Testis (tissue), 2 donors: ENCODE measurements at regions not wholly inside any gene's neighbourhood (a gene's known extent, or its start where the extent isn't known, plus 50 kb on each side); places are given as distances from the start of the nearest gene placed in this dataset.

Experiments
- DNase-seq: peaks from one replicate; pipeline ENCODE4 v3.0.0-alpha.2; 2019
- H3K27ac ChIP-seq, 2 donors: fragments of 200-600 bp; sonication (generic); one replicate each; pipeline ENCODE4 v1.5.1; 2019
- H3K27me3 ChIP-seq: fragments of 200-600 bp; sonication (generic); one replicate; pipeline ENCODE4 v1.5.1; 2019
- H3K36me3 ChIP-seq: fragments of 200-600 bp; sonication (generic); one replicate; pipeline ENCODE4 v1.5.1; 2017; ENCODE audit warnings: low read depth; ENCODE audit errors: missing control alignments
- H3K4me1 ChIP-seq: fragments of 200-600 bp; sonication (generic); one replicate; pipeline ENCODE4 v1.5.1; 2019
- H3K4me3 ChIP-seq, 2 donors: fragments of 200-600 bp; sonication (generic); one replicate each; pipeline ENCODE4 v1.5.1; 2017 to 2019
- H3K9me3 ChIP-seq: fragments of 200-600 bp; sonication (generic); one replicate; pipeline ENCODE4 v1.5.1; 2017
- CTCF ChIP-seq, 3 experiments: fragments of 450-650 bp in 2 of 3; fragments of 200-600 bp in 1 of 3; sonication (generic) in 1 of 3; IDR thresholded peaks; one replicate each; pipeline ENCODE4 v1.5.1; 2016 to 2019; ENCODE audit warnings: antibody characterized with exemption in 3 of 3, mild to moderate bottlenecking in 2 of 3, moderate library complexity in 1 of 3
- POLR2A ChIP-seq: fragments of 450-650 bp; IDR thresholded peaks from one replicate; pipeline ENCODE4 v1.6.1; 2017; ENCODE audit warnings: antibody characterized with exemption, mild to moderate bottlenecking, moderate library complexity
- WGBS, 2 donors: methylation state at CpG; one replicate each; pipeline ENCODE4 v1.1.5; 2018; 5-methylcytosine and 5-hydroxymethylcytosine counted together
- intact Hi-C: fragments of 100-400 bp; cut with DNase I; formaldehyde crosslinking; loops from one replicate; pipeline ENCODE4 v1.15.1; 2023; ENCODE audit warnings: low total_unique reads

GRCh38 chr20:39913274-39913673 is 775.8 kb downstream of the MAFB start:
- TF ChIP-seq CTCF (IDR thresholded peaks at IDR 0.05), result no peak
- no peak for TF ChIP-seq POLR2A
- DNase-seq, result no peak
- Histone ChIP-seq H3K4me3 (no peak overlapping the region), H3K9me3 (no peaks in the 10 kb centered on the region), H3K36me3 (no peaks in the 10 kb centered on the region), H3K4me1 (no peaks in the 10 kb centered on the region), H3K27me3 (no peaks in the 10 kb centered on the region), H3K27ac (no peak overlapping the region)
- 55 to 92% methylated on average over 3 of the region's 3 CpGs for WGBS, 2 donors
- intact Hi-C loops, result no loop called here

GRCh38 chr20:39911497-39911896 is 777.5 kb downstream of the MAFB start:
- WGBS, 2 donors, result 45 to 50% methylated on average over 1 of the region's 1 CpG
- H3K9me3 ChIP-seq, result no peaks in the 10 kb centered on the region

GRCh38 chr20:39910536-39910935 is 778.5 kb downstream of the MAFB start:
- H3K4me3 ChIP-seq, result no peak overlapping the region
- H3K27me3 ChIP-seq, result no peaks in the 10 kb centered on the region
- TF ChIP-seq CTCF (IDR thresholded peaks at IDR 0.05) (no peak), POLR2A (no peak)
- no peaks in the 10 kb centered on the region for H3K4me1 ChIP-seq
- no peaks in the 10 kb centered on the region for H3K9me3 ChIP-seq
- no peaks in the 10 kb centered on the region for H3K36me3 ChIP-seq
- 51 to 84% methylated on average over 2 of the region's 2 CpGs for WGBS, 2 donors
- peak; percentile 18 for DNase-seq
- intact Hi-C loops, result no loop called here
- H3K27ac ChIP-seq, result no peak overlapping the region

More at GRCh38 chr20:39911497-39911896, 777.5 kb downstream of the MAFB start:
- Histone ChIP-seq H3K27me3 (no peaks in the 10 kb centered on the region), H3K4me3 (no peak overlapping the region), H3K27ac (no peak overlapping the region), H3K36me3 (no peaks in the 10 kb centered on the region), H3K4me1 (no peaks in the 10 kb centered on the region)
- DNase-seq, result peak; percentile 47
- intact Hi-C loops, result no loop called here
- TF ChIP-seq CTCF (IDR thresholded peaks at IDR 0.05), result no peak
- TF ChIP-seq POLR2A, result no peak

- intact Hi-C loops, result no loop called here
- WGBS, 2 donors, result 57 to 71% methylated on average over 4 of the region's 4 CpGs
- Histone ChIP-seq H3K27me3 (no peaks in the 10 kb centered on the region), H3K36me3 (no peaks in the 10 kb centered on the region), H3K4me3 (no peak overlapping the region), H3K4me1 (no peaks in the 10 kb centered on the region), H3K27ac (no peak overlapping the region), H3K9me3 (no peaks in the 10 kb centered on the region)
- no peak for TF ChIP-seq POLR2A
- TF ChIP-seq CTCF (IDR thresholded peaks at IDR 0.05), result no peak
- DNase-seq, result peak; percentile 50
These were observed 779.6 kb downstream of the MAFB start for GRCh38 chr20:39909447-39909846.

GRCh38 chr20:39904476-39905112 is 784.4 kb downstream of the MAFB start:
- Histone ChIP-seq H3K4me1 (no peaks in the 10 kb centered on the region), H3K9me3 (no peaks in the 10 kb centered on the region), H3K4me3 (no peak overlapping the region), H3K27ac (no peak overlapping the region), H3K36me3 (no peaks in the 10 kb centered on the region), H3K27me3 (no peaks in the 10 kb centered on the region)
- TF ChIP-seq CTCF (IDR thresholded peaks at IDR 0.05), result no peak
- no peak for TF ChIP-seq POLR2A
- WGBS, 2 donors, result 55 to 67% methylated on average over 7 of the region's 7 CpGs
- intact Hi-C loops, result no loop called here
- no peak for DNase-seq
